Coronary artery (tissue), 2 donors: ENCODE measurements at regions not wholly inside any gene's neighbourhood (a gene's known extent, or its start where the extent isn't known, plus 50 kb on each side); places are given as distances from the start of the nearest gene placed in this dataset.

Experiments used
- DNase-seq: peaks from one replicate; pipeline ENCODE4 v3.0.0-alpha.2; 2017; ENCODE audit warnings: low spot score
- H3K27ac ChIP-seq, 2 donors: fragments of 200-600 bp; sonication (generic); one replicate each; pipeline ENCODE4 v1.5.1; 2016 to 2019
- H3K4me3 ChIP-seq: fragments of 200-600 bp; sonication (generic); 2 replicates; pipeline ENCODE4 v1.5.1; 2016; ENCODE audit warnings: mild to moderate bottlenecking, moderate library complexity
- TF ChIP-seq, protein P1 (sequence below): fragments of 200-600 bp; sonication (generic); IDR thresholded peaks from one replicate; pipeline ENCODE4 v1.5.1; 2019; ENCODE audit warnings: antibody characterized with exemption

- Histone ChIP-seq H3K4me3 (no peak overlapping the region), H3K27ac (no peak overlapping the region)
- TF ChIP-seq, protein P1, sequence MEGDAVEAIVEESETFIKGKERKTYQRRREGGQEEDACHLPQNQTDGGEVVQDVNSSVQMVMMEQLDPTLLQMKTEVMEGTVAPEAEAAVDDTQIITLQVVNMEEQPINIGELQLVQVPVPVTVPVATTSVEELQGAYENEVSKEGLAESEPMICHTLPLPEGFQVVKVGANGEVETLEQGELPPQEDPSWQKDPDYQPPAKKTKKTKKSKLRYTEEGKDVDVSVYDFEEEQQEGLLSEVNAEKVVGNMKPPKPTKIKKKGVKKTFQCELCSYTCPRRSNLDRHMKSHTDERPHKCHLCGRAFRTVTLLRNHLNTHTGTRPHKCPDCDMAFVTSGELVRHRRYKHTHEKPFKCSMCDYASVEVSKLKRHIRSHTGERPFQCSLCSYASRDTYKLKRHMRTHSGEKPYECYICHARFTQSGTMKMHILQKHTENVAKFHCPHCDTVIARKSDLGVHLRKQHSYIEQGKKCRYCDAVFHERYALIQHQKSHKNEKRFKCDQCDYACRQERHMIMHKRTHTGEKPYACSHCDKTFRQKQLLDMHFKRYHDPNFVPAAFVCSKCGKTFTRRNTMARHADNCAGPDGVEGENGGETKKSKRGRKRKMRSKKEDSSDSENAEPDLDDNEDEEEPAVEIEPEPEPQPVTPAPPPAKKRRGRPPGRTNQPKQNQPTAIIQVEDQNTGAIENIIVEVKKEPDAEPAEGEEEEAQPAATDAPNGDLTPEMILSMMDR, result no peak
- no peak for DNase-seq
Observed at GRCh38 chr9:26170190-26170589, 491.9 kb upstream of the TUSC1 start.

DNA sequence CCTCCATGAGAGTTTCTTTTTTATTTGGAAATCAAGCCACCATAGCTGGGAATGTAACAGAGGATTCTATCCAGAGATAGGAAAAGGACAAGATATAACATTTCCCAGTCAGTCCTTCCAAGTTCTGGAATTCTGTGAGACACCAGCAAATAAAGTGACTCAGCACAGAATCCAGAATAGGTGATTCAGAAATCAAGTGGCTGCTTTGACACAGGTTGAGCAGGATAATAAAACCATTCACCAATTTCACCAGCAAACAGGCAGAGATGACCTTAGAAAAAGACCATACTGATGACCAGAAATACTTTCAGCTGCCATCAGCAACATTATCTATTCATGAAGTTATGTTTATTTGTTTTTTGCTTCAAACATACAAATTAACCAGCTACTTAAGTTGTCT lies 491.5 kb upstream of the TUSC1 start:
- TF ChIP-seq, protein P1, result no peak
- DNase-seq, result no peak
- no peak overlapping the region for H3K4me3 ChIP-seq
- H3K27ac ChIP-seq, result no peak overlapping the region

DNA sequence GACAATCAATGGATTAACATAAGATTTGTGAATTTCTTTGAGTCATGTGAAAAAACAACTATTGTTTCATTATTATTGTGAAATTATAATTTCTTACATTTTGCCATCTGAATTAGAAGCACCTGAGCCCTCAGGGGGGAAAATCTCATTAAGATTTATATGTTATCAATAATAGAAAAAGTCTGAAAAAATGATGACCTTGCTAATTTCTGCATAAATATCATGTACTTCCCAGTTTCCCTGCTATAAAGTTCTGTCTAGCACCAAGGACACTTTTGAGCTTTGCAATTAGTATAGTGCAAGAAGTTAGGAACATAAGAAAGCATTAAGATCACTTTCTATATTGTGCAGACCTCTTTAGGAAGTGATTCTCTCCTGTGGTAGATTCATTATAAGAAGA lies 488.3 kb upstream of the TUSC1 start:
- H3K4me3 ChIP-seq, result no peak overlapping the region
- no peak for DNase-seq
- no peak overlapping the region for H3K27ac ChIP-seq
- TF ChIP-seq, protein P1, result no peak

DNA sequence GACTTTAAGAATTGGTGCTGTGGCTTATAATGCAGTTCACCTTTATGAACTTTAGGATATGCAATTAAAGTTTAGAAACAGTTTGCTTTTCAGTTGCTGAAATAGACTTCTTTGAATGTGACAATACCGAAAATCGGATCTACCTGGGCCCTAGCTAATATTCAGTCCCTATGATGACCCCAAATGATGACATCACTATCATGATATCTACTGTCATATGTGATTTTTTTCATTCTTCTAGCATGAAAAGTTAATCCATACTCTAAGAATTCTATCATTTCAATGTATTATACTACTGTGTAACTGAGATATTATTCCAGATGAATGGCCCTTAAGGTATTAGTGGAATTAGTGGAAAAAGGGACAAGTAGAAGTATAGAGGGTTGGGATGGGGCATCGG lies 487.2 kb upstream of the TUSC1 start:
- Histone ChIP-seq H3K4me3 (no peak overlapping the region), H3K27ac (no peak overlapping the region)
- TF ChIP-seq, protein P1, result no peak
- DNase-seq, result no peak

DNA sequence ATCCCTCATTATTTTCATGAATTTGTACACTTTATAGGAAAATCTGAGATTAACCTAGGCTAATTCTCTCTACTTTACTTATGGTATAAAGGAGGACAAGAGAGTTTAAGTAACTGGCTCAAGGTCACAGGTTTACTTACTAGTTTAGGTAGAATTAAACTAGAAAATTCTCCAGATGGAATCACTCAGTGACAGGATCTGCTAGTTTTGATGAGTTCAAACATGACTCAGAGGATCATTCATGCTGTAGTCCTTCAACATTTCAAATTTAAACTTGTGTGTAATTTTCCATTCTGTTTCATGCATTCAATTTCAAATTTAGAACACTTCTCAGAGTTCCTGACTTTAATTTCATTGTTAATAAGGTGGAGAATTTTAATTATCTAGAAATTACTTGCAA lies 485.7 kb upstream of the TUSC1 start:
- Histone ChIP-seq H3K27ac (no peak overlapping the region), H3K4me3 (no peak overlapping the region)
- TF ChIP-seq, protein P1, result no peak
- no peak for DNase-seq

DNA sequence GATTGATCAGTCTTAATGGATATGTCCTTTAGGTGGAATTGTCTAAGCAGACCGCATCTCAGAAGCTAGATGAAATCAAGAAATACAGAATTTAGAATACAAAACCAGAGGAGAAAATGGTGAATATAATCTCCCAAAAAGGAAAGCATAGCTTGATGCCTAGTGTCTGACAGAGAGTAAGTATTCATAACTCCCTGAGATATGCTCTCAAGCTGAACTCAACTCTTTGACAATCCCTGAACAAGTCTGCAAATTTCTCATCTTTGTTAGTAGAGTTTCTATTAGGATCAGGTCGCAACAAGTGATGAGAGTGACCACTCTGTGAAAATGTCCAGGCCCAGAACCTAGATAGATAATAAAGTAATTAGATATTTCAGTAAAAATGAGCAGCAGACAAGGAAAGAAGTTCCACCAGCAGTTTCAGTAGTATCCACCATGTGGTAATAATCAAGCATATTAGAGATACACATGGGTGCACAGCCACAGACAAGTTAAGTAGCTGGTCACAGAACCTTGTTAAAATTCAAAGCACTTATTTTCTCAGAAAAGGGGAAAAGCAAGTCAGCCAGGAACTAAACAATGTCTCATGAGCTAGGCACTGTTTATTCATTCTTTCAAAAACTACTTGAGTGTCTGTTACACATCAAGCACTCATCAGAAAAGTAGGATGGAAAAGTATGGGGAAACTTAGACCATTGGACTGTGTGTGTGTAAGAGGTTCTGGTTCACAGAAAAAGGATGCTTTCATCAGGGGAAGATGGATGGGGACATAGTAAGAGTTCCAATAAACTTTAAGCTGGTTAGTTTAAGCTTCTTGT lies 481.5 kb upstream of the TUSC1 start:
- TF ChIP-seq, protein P1, result no peak
- no peak for DNase-seq
- no peak overlapping the region for H3K4me3 ChIP-seq
- H3K27ac ChIP-seq, result no peak overlapping the region

DNA sequence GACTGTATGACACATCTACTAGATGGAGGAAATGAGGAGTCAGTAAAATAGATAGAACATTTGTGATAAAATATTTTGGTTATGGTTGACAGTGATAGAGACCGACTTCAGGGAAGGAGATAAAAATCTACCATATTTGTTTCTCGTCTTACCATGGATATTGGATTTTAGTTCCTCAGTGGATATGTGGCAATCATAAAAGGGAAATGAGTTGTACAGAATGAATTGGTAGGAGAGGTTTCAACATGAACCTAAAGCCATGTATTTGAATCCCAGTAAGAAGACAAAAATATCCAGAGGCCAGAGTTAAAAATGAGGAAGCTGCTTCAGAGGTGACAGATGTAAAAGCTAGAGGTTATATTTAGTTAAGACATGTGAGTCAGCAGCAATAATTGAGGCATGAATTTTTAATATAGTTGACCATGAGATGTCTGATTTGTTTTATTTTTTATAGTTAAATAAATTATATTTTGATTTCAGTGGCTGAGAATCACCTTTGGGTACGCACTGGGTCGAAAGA lies 480.4 kb upstream of the TUSC1 start:
- no peak for DNase-seq
- no peak overlapping the region for H3K27ac ChIP-seq
- TF ChIP-seq, protein P1, result no peak
- H3K4me3 ChIP-seq, result no peak overlapping the region
